GM12864 (cell line): ENCODE measurements at regions not wholly inside any gene's neighbourhood (a gene's known extent, or its start where the extent isn't known, plus 50 kb on each side); places are given as distances from the start of the nearest gene placed in this dataset.

Experiments
- DNase-seq: peaks from one replicate; pipeline ENCODE4 v3.0.0-alpha.2; 2011; ENCODE audit warnings: low read depth
- H3K4me3 ChIP-seq: 2 replicates; pipeline ENCODE4 v1.5.1; 2011; ENCODE audit warnings: mild to moderate bottlenecking, low read depth, low read length, control low read depth
- TF ChIP-seq, protein P1 (sequence below): IDR thresholded peaks from 2 replicates; pipeline ENCODE4 v1.5.1; 2011; ENCODE audit warnings: low read depth, mild to moderate bottlenecking, moderate library complexity, low read length, control low read depth, inconsistent platforms; ENCODE audit errors: missing control alignments

DNA sequence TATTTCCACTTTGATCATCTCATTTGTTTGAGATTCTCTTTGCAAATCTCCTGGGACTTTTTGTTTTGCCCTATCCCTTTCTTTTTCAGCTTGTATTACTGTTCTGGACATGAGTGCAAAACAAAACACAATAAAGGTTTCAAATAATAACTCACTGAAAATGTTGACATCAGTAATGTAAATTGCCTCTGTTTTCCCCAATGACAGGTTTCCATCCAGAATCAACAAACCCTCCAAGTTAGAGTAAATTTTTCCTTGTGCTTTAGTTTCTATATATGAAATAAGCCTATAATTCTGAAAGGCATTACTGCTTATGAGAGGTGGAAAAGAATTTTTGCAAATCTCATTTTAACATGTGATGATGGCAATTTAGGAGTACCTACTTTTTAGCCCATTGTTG, 187.0 kb upstream of the ANO3 start:
- H3K4me3 ChIP-seq: no peak overlapping the region
- TF ChIP-seq, protein P1, sequence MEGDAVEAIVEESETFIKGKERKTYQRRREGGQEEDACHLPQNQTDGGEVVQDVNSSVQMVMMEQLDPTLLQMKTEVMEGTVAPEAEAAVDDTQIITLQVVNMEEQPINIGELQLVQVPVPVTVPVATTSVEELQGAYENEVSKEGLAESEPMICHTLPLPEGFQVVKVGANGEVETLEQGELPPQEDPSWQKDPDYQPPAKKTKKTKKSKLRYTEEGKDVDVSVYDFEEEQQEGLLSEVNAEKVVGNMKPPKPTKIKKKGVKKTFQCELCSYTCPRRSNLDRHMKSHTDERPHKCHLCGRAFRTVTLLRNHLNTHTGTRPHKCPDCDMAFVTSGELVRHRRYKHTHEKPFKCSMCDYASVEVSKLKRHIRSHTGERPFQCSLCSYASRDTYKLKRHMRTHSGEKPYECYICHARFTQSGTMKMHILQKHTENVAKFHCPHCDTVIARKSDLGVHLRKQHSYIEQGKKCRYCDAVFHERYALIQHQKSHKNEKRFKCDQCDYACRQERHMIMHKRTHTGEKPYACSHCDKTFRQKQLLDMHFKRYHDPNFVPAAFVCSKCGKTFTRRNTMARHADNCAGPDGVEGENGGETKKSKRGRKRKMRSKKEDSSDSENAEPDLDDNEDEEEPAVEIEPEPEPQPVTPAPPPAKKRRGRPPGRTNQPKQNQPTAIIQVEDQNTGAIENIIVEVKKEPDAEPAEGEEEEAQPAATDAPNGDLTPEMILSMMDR: no peak
- DNase-seq: no peak

DNA sequence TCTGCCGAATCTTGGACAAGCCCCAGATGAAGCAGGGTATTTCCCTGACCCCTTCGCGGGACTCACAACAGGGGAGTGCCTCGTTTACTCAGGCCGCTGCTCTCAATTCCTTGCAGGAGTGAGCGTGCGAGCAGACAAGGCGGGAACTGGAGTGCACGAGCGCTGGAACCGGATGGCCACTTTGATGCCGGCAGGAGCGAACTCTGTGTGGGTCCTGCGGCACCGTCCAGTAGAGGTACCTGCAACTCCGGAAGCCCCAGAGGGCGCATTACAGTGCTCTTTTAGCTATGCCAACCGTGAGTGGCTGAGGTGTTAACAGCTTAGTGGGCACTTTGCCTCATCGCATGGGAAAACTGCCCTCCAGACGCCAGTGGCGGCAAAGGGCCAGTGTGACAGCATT, 182.3 kb upstream of the ANO3 start:
- H3K4me3 ChIP-seq: no peak overlapping the region
- no peak for DNase-seq
- TF ChIP-seq, protein P1: no peak

DNA sequence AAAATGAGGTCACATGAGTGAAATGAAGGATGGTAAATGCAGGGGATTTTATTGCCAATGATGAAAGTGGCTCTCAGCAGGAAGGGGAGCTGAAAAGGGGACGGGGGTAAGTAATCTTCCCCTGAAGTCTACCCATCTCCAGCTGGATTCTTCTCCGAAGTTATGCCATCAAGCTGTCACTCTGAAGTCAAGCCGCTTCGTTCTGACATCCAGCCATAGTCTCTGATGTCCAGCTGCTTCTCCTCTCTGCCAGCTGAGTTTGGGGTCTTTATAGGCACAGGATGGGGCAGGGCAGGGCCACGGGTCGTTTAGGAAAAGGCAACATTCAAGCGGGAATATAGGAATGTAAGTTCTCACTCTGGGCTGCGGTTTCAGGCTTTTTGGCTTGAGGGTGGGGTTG, 181.9 kb upstream of the ANO3 start:
- TF ChIP-seq, protein P1: no peak
- no peak for DNase-seq
- H3K4me3 ChIP-seq: no peak overlapping the region

DNA sequence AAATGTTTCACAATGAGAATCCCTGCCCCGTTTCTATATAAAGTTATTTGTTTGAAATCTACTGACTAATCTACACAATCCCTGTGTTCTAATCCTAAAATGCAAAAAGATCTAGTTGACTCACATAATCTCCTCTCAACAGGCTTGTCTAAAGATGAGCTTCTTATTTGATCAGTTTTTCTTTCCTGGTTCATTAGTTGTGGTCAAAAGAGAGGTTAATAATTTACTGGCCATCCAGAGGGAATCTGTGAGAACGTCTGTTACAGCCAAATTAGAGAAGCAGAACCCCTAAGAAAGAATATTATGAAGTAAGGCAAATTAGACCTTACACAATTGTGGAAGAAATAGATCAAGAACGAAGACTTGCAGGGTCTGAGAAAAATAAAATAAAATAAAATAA, 173.7 kb upstream of the ANO3 start:
- TF ChIP-seq, protein P1: no peak
- DNase-seq: no peak
- H3K4me3 ChIP-seq: no peak overlapping the region

DNA sequence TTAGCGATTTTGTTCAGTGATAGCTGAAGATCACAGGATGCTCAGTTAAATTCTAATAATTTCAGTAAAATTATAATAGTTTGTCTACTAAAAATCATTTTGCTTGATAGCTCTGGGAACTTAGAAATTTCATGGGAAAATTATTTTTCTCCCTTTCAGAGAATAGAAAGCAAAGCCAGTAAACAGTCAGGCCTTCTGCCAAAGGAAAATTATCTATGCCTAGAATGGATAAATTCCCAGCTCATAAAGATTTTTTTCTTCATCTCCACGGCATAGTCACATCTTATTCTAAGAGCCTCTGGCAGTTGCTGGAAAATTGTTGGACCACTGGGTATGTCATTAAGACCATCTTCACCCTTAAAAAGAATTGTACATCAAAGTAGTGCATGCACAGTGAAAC, 169.6 kb upstream of the ANO3 start:
- TF ChIP-seq, protein P1: no peak
- DNase-seq: no peak
- H3K4me3 ChIP-seq: no peak overlapping the region

DNA sequence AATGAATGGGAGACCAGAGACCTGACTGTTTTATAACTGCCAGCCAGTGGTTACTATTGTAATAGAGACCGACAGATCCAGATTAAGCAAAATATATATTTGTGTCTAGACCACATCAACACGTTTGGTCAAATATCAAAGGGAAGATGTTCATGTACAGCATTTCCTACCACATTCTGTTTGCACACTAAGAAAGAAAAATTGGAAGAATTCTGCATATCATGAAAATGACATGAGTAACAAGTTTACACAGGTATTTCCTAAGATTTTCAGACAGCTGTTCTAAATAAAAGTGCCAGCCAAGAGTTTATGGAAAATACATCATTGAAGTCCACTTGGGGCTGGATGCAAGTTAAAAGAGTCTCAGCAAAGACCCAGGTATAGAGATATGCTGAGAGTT, 145.5 kb upstream of the ANO3 start:
- no peak for DNase-seq
- TF ChIP-seq, protein P1: no peak
- H3K4me3 ChIP-seq: no peak overlapping the region

DNA sequence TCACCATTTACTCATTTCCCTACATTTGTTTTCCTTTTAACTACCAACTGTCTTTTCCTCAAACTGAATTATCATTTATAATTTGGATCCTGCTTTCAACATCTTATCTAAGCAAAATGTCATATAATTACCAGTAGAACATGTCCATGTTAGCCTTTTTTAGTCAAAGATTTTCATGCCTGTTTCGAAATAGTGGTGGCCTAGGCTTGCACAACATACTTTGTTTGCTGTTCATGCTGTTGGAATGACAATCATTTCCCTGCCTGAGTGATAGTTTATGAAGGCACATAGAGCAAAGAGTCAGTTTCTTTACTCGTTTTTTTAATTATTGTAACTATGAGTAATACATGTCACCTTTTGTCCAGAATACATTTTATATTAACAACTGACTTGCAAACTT, 144.3 kb upstream of the ANO3 start:
- TF ChIP-seq, protein P1: no peak
- no peak overlapping the region for H3K4me3 ChIP-seq
- no peak for DNase-seq
